ENCODE measurements at regions not wholly inside any gene's neighbourhood (a gene's known extent, or its start where the extent isn't known, plus 50 kb on each side); places are given as distances from the start of the nearest gene placed in this dataset.

DNA sequence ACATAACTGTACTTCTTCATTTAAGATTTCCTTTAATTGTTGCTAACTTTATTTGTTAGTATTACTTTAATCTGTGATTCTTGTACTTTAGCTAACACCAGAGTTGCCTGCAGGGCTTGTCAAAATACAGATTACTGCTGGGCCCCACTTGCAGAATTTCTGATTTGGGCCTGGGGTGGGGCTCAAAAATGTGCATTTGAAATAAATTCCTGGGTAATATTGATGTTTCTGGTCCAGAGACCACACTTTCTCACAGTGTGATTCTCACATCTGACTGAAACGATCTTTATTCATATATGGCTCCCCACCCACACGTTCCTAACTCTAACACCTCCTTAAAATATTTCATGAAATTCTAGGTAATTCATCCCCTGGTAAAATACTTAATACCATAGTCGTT is 452.6 kb upstream of the ACVR2A start:
- no peak overlapping the region for H3K4me2 ChIP-seq (ENCODE audit: low read length, poor library complexity, severe bottlenecking)
- H3K27ac ChIP-seq (ENCODE audit: low read length, poor library complexity, severe bottlenecking) = no peak overlapping the region
- no peak overlapping the region for H3K9ac ChIP-seq (ENCODE audit: low read length)
- no peak overlapping the region for H3K23ac ChIP-seq (ENCODE audit: low read length in 2 of 2)
- no peak overlapping the region for H2AFZ ChIP-seq (ENCODE audit: low read depth, low read length)
- H2BK12ac ChIP-seq (ENCODE audit: low read length in 2 of 2) = no peak overlapping the region
- no peak overlapping the region for H2BK120ac ChIP-seq (ENCODE audit: low read depth, low read length)
- H3K4me1 ChIP-seq (ENCODE audit: control insufficient read depth, insufficient read depth, low read depth, low read length) = no peaks in the 10 kb centered on the region
- no peak overlapping the region for H4K8ac ChIP-seq (ENCODE audit: low read length)
- H3K4me3 ChIP-seq (ENCODE audit: insufficient read depth in 1 of 2, low read depth in 1 of 2, low read length in 2 of 2) = no peak overlapping the region
- no peak overlapping the region for H3K18ac ChIP-seq (ENCODE audit: low read depth in 1 of 2, low read length in 2 of 2)
- no peak overlapping the region for H3K14ac ChIP-seq (ENCODE audit: low read length in 2 of 2)
- H3K9me3 ChIP-seq (ENCODE audit: control insufficient read depth, low read length) = no peaks in the 10 kb centered on the region
- no peaks in the 10 kb centered on the region for H3K79me1 ChIP-seq (replicated peaks; ENCODE audit: low read length, poor library complexity, severe bottlenecking)
- H4K91ac ChIP-seq (ENCODE audit: low read length) = no peak overlapping the region
- no peak overlapping the region for H2BK15ac ChIP-seq (ENCODE audit: low read depth, poor library complexity, severe bottlenecking)
- H3K36me3 ChIP-seq (ENCODE audit: control insufficient read depth in 1 of 2, insufficient read depth in 2 of 2, low read depth in 1 of 2, low read length in 2 of 2) = no peaks in the 10 kb centered on the region
- no peak overlapping the region for H2AK5ac ChIP-seq (ENCODE audit: low read length, severe bottlenecking)
- H3K4ac ChIP-seq (ENCODE audit: low read depth in 1 of 2, low read length in 2 of 2) = no peak overlapping the region
- DNase-seq = no peak
- 93% methylated on average over 2 of the region's 3 CpGs for WGBS
- H3K27me3 ChIP-seq (ENCODE audit: control insufficient read depth in 1 of 2, insufficient read depth in 1 of 2, low read length in 2 of 2) = no peaks in the 10 kb centered on the region
- H2BK5ac ChIP-seq (ENCODE audit: low read depth, low read length, poor library complexity, severe bottlenecking) = no peak overlapping the region

DNA sequence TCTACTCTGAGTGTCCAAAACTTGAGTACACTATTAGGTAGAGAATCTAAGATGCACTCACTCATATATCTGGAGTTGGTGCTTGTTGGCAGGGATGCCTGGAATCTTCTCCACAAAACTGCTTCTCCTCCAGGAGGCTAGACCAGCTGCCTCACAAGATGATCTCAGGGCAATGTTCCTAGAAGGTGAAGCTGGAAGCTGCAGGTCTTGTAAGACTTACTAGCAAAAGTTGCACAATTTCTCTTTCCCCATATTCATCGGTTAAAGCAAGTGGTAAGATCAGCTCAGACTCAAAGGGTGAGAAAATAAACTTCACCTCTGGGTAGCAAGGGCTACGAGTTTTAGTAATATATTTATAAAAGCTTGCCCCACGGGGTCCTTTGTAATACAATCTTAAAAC is 454.4 kb upstream of the ACVR2A start:
- Histone ChIP-seq H3K36me3 (ENCODE audit: control insufficient read depth in 1 of 2, insufficient read depth in 2 of 2, low read depth in 1 of 2, low read length in 2 of 2) (no peaks in the 10 kb centered on the region), H4K91ac (ENCODE audit: low read length) (no peak overlapping the region), H2BK120ac (ENCODE audit: low read depth, low read length) (no peak overlapping the region), H3K4ac (ENCODE audit: low read depth in 1 of 2, low read length in 2 of 2) (no peak overlapping the region), H3K14ac (ENCODE audit: low read length in 2 of 2) (no peak overlapping the region), H2AK5ac (ENCODE audit: low read length, severe bottlenecking) (no peak overlapping the region), H2BK12ac (ENCODE audit: low read length in 2 of 2) (no peak overlapping the region), H2BK5ac (ENCODE audit: low read depth, low read length, poor library complexity, severe bottlenecking) (no peak overlapping the region), H3K23ac (ENCODE audit: low read length in 2 of 2) (no peak overlapping the region), H3K9me3 (ENCODE audit: control insufficient read depth, low read length) (no peaks in the 10 kb centered on the region), H3K4me1 (ENCODE audit: control insufficient read depth, insufficient read depth, low read depth, low read length) (no peaks in the 10 kb centered on the region), H3K4me3 (ENCODE audit: insufficient read depth in 1 of 2, low read depth in 1 of 2, low read length in 2 of 2) (no peak overlapping the region), H3K79me1 (replicated peaks; ENCODE audit: low read length, poor library complexity, severe bottlenecking) (no peaks in the 10 kb centered on the region), H2AFZ (ENCODE audit: low read depth, low read length) (no peak overlapping the region), H3K27ac (ENCODE audit: low read length, poor library complexity, severe bottlenecking) (no peak overlapping the region), H3K18ac (ENCODE audit: low read depth in 1 of 2, low read length in 2 of 2) (no peak overlapping the region), H3K9ac (ENCODE audit: low read length) (no peak overlapping the region), H4K8ac (ENCODE audit: low read length) (no peak overlapping the region), H3K4me2 (ENCODE audit: low read length, poor library complexity, severe bottlenecking) (no peak overlapping the region), H2BK15ac (ENCODE audit: low read depth, poor library complexity, severe bottlenecking) (no peak overlapping the region), H3K27me3 (ENCODE audit: control insufficient read depth in 1 of 2, insufficient read depth in 1 of 2, low read length in 2 of 2) (no peaks in the 10 kb centered on the region)
- no peak for DNase-seq
- whole genome bisulfite sequencing = no CpG with 5 or more reads among the region's 3 CpGs

DNA sequence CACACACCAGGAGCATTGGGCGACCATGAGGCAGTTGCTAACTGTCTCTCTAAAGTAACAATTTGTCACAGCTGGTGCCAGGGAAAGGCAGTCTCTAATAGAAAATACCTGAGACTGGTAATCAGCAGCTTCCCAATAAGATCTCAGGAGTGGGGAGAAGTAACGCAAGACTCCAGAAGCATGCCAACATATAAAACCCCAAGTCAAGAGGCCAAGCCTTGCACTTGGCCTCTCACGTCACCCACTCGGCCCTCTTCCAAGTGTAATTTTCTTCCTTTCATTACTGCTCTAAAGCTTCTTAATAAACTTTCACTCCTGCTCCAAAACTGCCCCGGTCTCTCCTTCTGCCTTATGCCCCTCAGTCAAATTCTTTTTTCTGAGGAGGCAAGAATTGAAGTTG is 455.6 kb upstream of the ACVR2A start:
- Histone ChIP-seq H3K18ac (ENCODE audit: low read depth in 1 of 2, low read length in 2 of 2) (no peak overlapping the region), H2AK5ac (ENCODE audit: low read length, severe bottlenecking) (no peak overlapping the region), H2BK5ac (ENCODE audit: low read depth, low read length, poor library complexity, severe bottlenecking) (no peak overlapping the region), H2AFZ (ENCODE audit: low read depth, low read length) (no peak overlapping the region), H3K27me3 (ENCODE audit: control insufficient read depth in 1 of 2, insufficient read depth in 1 of 2, low read length in 2 of 2) (no peaks in the 10 kb centered on the region), H3K4me3 (ENCODE audit: insufficient read depth in 1 of 2, low read depth in 1 of 2, low read length in 2 of 2) (no peak overlapping the region), H2BK15ac (ENCODE audit: low read depth, poor library complexity, severe bottlenecking) (no peak overlapping the region), H3K9me3 (ENCODE audit: control insufficient read depth, low read length) (no peaks in the 10 kb centered on the region), H4K91ac (ENCODE audit: low read length) (no peak overlapping the region), H3K4me2 (ENCODE audit: low read length, poor library complexity, severe bottlenecking) (no peak overlapping the region), H2BK120ac (ENCODE audit: low read depth, low read length) (no peak overlapping the region), H3K27ac (ENCODE audit: low read length, poor library complexity, severe bottlenecking) (no peak overlapping the region), H3K14ac (ENCODE audit: low read length in 2 of 2) (no peak overlapping the region), H4K8ac (ENCODE audit: low read length) (no peak overlapping the region), H3K9ac (ENCODE audit: low read length) (no peak overlapping the region), H3K4ac (ENCODE audit: low read depth in 1 of 2, low read length in 2 of 2) (no peak overlapping the region), H3K36me3 (ENCODE audit: control insufficient read depth in 1 of 2, insufficient read depth in 2 of 2, low read depth in 1 of 2, low read length in 2 of 2) (no peaks in the 10 kb centered on the region), H2BK12ac (ENCODE audit: low read length in 2 of 2) (no peak overlapping the region), H3K4me1 (ENCODE audit: control insufficient read depth, insufficient read depth, low read depth, low read length) (no peaks in the 10 kb centered on the region), H3K79me1 (replicated peaks; ENCODE audit: low read length, poor library complexity, severe bottlenecking) (no peaks in the 10 kb centered on the region), H3K23ac (ENCODE audit: low read length in 2 of 2) (no peak overlapping the region)
- WGBS = 86% methylated on average over 5 of the region's 5 CpGs
- no peak for DNase-seq

DNA sequence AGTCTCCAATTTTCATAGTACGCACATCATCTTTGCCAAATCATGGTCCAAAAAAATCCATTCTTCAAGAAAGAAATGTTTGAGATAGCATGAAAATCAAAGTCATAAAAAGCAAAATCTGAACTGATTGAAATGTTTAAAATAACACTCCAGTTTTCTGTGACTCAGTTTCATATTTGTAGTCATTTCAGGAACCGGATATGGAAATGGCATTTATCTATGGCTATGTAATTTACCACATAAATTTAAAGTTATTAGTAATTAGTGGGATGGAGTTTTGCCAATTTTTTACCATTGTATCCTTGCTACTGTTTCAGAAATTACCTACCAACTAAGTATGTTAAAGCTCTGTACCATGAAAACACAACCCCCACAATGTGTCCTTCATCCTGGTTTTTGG is 456.6 kb upstream of the ACVR2A start:
- no peak for DNase-seq
- H2BK120ac ChIP-seq (ENCODE audit: low read depth, low read length) = no peak overlapping the region
- H3K4me2 ChIP-seq (ENCODE audit: low read length, poor library complexity, severe bottlenecking) = no peak overlapping the region
- H2BK5ac ChIP-seq (ENCODE audit: low read depth, low read length, poor library complexity, severe bottlenecking) = no peak overlapping the region
- H3K18ac ChIP-seq (ENCODE audit: low read depth in 1 of 2, low read length in 2 of 2) = no peak overlapping the region
- H3K27me3 ChIP-seq (ENCODE audit: control insufficient read depth in 1 of 2, insufficient read depth in 1 of 2, low read length in 2 of 2) = no peaks in the 10 kb centered on the region
- no peak overlapping the region for H3K9ac ChIP-seq (ENCODE audit: low read length)
- H3K4ac ChIP-seq (ENCODE audit: low read depth in 1 of 2, low read length in 2 of 2) = no peak overlapping the region
- no peaks in the 10 kb centered on the region for H3K9me3 ChIP-seq (ENCODE audit: control insufficient read depth, low read length)
- no peak overlapping the region for H3K14ac ChIP-seq (ENCODE audit: low read length in 2 of 2)
- no peaks in the 10 kb centered on the region for H3K36me3 ChIP-seq (ENCODE audit: control insufficient read depth in 1 of 2, insufficient read depth in 2 of 2, low read depth in 1 of 2, low read length in 2 of 2)
- no peaks in the 10 kb centered on the region for H3K4me1 ChIP-seq (ENCODE audit: control insufficient read depth, insufficient read depth, low read depth, low read length)
- H2BK15ac ChIP-seq (ENCODE audit: low read depth, poor library complexity, severe bottlenecking) = no peak overlapping the region
- H4K91ac ChIP-seq (ENCODE audit: low read length) = no peak overlapping the region
- H3K27ac ChIP-seq (ENCODE audit: low read length, poor library complexity, severe bottlenecking) = no peak overlapping the region
- WGBS = no CpG with 5 or more reads among the region's 2 CpGs
- no peak overlapping the region for H2BK12ac ChIP-seq (ENCODE audit: low read length in 2 of 2)
- no peak overlapping the region for H3K4me3 ChIP-seq (ENCODE audit: insufficient read depth in 1 of 2, low read depth in 1 of 2, low read length in 2 of 2)
- H4K8ac ChIP-seq (ENCODE audit: low read length) = no peak overlapping the region
- no peak overlapping the region for H2AK5ac ChIP-seq (ENCODE audit: low read length, severe bottlenecking)
- no peak overlapping the region for H3K23ac ChIP-seq (ENCODE audit: low read length in 2 of 2)
- no peak overlapping the region for H2AFZ ChIP-seq (ENCODE audit: low read depth, low read length)
- H3K79me1 ChIP-seq (replicated peaks; ENCODE audit: low read length, poor library complexity, severe bottlenecking) = no peaks in the 10 kb centered on the region
